ENCODE measurements at regions not wholly inside any gene's neighbourhood (a gene's known extent, or its start where the extent isn't known, plus 50 kb on each side); places are given as distances from the start of the nearest gene placed in this dataset.
"Not testable (repeated sequence)": the region's sequence is repeated elsewhere in the genome, so short reads cannot be mapped to it uniquely, and the experiment has no call there.

DNA sequence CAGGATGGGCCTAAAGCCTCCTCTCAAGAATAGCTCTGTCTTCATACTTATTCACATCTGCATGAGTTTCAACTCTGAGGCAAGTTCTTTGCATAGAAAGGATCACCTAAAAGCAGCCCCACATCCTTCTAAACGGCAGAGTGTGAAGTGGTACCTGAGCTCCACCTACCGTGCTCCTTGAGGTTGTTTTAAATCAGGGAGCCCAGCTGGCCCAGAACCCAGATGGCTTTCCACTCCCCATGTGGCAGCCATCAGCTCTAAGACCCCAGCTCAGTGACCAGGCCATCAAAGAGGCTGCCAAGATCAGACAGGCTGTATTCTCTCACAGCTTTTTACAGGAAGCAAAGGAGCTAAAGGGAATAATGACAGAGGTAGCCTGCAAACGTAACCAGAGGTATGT, 299.3 kb downstream of the RASEF start:
- CTCF ChIA-PET (ENCODE audit: partially characterized antibody) = no interaction called here
- POLR2A ChIA-PET (ENCODE audit: partially characterized antibody) = no interaction called here
- H3K4me1 Mint-ChIP-seq = no peaks in the 10 kb centered on the region

GRCh38 chr9:82764061-82764668, 298.8 kb downstream of the RASEF start:
- Histone ChIP-seq H3K36me3 (ENCODE audit: insufficient read depth, low read length) (no peaks in the 10 kb centered on the region), H3K27ac (ENCODE audit: low read depth, low read length) (no peak overlapping the region), H3K27me3 (ENCODE audit: insufficient read depth, low read length) (no peaks in the 10 kb centered on the region), H3K4me3 (ENCODE audit: low read length in 2 of 2) (no peak overlapping the region), H3K4me1 (ENCODE audit: insufficient read depth, low read length) (no peaks in the 10 kb centered on the region), H3K9me3 (ENCODE audit: control insufficient read depth in 1 of 2, low read length in 2 of 2) (no peaks in the 10 kb centered on the region)
- no peak for DNase-seq
- Mint-ChIP-seq H3K36me3 (no peaks in the 10 kb centered on the region), H3K4me1 (no peaks in the 10 kb centered on the region), H3K4me3 (no peak overlapping the region), H3K27me3 (no peaks in the 10 kb centered on the region), H3K27ac (no peak overlapping the region), H3K9me3 (peaks cover 0 to 9% (median 3%) of the 10 kb centered on the region in 8 donors)
- POLR2A ChIA-PET (ENCODE audit: partially characterized antibody) = no interaction called here
- intact Hi-C loops (cut with micrococcal nuclease) = no loop called here
- CTCF ChIA-PET (ENCODE audit: partially characterized antibody) = no interaction called here

More for the DNA sequence above, 299.3 kb downstream of the RASEF start:
- H3K9me3 Mint-ChIP-seq = peaks cover 0 to 9% (median 3%) of the 10 kb centered on the region in 8 donors
- H3K36me3 ChIP-seq (ENCODE audit: insufficient read depth, low read length) = no peaks in the 10 kb centered on the region
- no peak overlapping the region for H3K4me3 Mint-ChIP-seq
- no peaks in the 10 kb centered on the region for H3K27me3 Mint-ChIP-seq
- intact Hi-C loops (cut with micrococcal nuclease) = no loop called here
- DNase-seq = no peak
- H3K27me3 ChIP-seq (ENCODE audit: insufficient read depth, low read length) = no peaks in the 10 kb centered on the region
- H3K9me3 ChIP-seq (ENCODE audit: control insufficient read depth in 1 of 2, low read length in 2 of 2) = no peaks in the 10 kb centered on the region
- H3K27ac Mint-ChIP-seq = no peak overlapping the region
- no peaks in the 10 kb centered on the region for H3K36me3 Mint-ChIP-seq
- no peak overlapping the region for H3K27ac ChIP-seq (ENCODE audit: low read depth, low read length)
- H3K4me1 ChIP-seq (ENCODE audit: insufficient read depth, low read length) = no peaks in the 10 kb centered on the region
- H3K4me3 ChIP-seq (ENCODE audit: low read length in 2 of 2) = no peak overlapping the region

GRCh38 chr9:82774707-82775231, 288.2 kb downstream of the RASEF start:
- CTCF ChIA-PET (ENCODE audit: partially characterized antibody); H3K4me1 ChIP-seq (ENCODE audit: insufficient read depth, low read length); H3K4me3 ChIP-seq (ENCODE audit: low read length in 2 of 2); H3K27me3 Mint-ChIP-seq; H3K36me3 ChIP-seq (ENCODE audit: insufficient read depth, low read length); DNase-seq; H3K4me3 Mint-ChIP-seq; POLR2A ChIA-PET (ENCODE audit: partially characterized antibody); H3K27ac Mint-ChIP-seq; H3K9me3 ChIP-seq (ENCODE audit: control insufficient read depth in 1 of 2, low read length in 2 of 2); H3K4me1 Mint-ChIP-seq; H3K27ac ChIP-seq (ENCODE audit: low read depth, low read length); intact Hi-C loops (cut with micrococcal nuclease); H3K36me3 Mint-ChIP-seq; H3K27me3 ChIP-seq (ENCODE audit: insufficient read depth, low read length); H3K9me3 Mint-ChIP-seq: not testable (repeated sequence)

DNA sequence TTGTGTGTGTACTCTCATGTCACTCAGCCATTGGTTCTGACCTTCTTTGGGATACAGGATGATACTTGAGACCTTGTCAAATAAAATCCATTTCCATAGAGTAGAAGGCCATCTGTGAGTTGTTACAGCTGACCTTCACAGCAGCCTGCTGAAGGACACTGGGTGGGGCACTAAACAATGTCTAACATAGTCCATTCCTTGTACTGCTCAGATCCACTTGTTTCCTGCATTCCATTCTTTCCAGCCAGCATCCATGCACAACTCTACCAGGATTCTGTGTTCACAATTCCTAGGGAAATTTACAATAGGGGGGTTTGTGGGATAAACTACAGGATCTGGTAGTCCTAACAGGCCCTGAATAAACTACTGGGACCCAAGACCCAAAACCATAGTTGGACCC, 286.4 kb downstream of the RASEF start:
- no peaks in the 10 kb centered on the region for H3K4me1 Mint-ChIP-seq
- no peak overlapping the region for H3K4me3 Mint-ChIP-seq
- no peak overlapping the region for H3K27ac Mint-ChIP-seq
- no peaks in the 10 kb centered on the region for H3K27me3 Mint-ChIP-seq
- POLR2A ChIA-PET (ENCODE audit: partially characterized antibody) = no interaction called here
- CTCF ChIA-PET (ENCODE audit: partially characterized antibody) = no interaction called here
- no peak for DNase-seq
- Histone ChIP-seq H3K4me3 (ENCODE audit: low read length in 2 of 2) (no peak overlapping the region), H3K9me3 (ENCODE audit: control insufficient read depth in 1 of 2, low read length in 2 of 2) (no peaks in the 10 kb centered on the region), H3K36me3 (ENCODE audit: insufficient read depth, low read length) (no peaks in the 10 kb centered on the region), H3K27ac (ENCODE audit: low read depth, low read length) (no peak overlapping the region), H3K4me1 (ENCODE audit: insufficient read depth, low read length) (no peaks in the 10 kb centered on the region), H3K27me3 (ENCODE audit: insufficient read depth, low read length) (no peaks in the 10 kb centered on the region)
- H3K36me3 Mint-ChIP-seq = no peaks in the 10 kb centered on the region
- intact Hi-C loops (cut with micrococcal nuclease) = no loop called here
- H3K9me3 Mint-ChIP-seq = peaks cover 0 to 10% (median 4%) of the 10 kb centered on the region in 8 donors

DNA sequence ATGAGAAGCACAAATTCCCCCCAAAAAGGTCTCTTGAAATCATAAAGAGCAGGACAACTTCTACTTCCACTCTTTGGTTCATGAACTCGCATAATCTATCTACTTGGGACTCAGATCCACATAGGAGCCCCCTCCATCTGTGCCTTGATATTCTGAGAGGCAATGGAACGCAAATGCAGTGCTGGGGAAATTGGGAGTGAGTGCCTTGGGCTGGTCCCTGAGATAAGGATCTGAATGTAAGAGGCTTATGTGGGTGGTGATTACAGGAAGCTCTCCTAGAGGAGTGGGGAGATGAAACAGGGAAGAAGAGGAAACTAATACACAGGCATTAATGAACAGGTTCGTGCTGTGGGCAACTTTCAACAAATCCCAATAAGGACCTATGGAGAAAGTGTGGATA, 285.6 kb downstream of the RASEF start:
- ChIA-PET POLR2A (ENCODE audit: partially characterized antibody) (no interaction called here), CTCF (ENCODE audit: partially characterized antibody) (no interaction called here)
- H3K4me1 Mint-ChIP-seq = no peaks in the 10 kb centered on the region
- Histone ChIP-seq H3K4me3 (ENCODE audit: low read length in 2 of 2) (no peak overlapping the region), H3K36me3 (ENCODE audit: insufficient read depth, low read length) (no peaks in the 10 kb centered on the region), H3K27me3 (ENCODE audit: insufficient read depth, low read length) (no peaks in the 10 kb centered on the region), H3K4me1 (ENCODE audit: insufficient read depth, low read length) (no peaks in the 10 kb centered on the region), H3K9me3 (ENCODE audit: control insufficient read depth in 1 of 2, low read length in 2 of 2) (no peaks in the 10 kb centered on the region), H3K27ac (ENCODE audit: low read depth, low read length) (no peak overlapping the region)
- DNase-seq = no peak
- no peaks in the 10 kb centered on the region for H3K27me3 Mint-ChIP-seq
- intact Hi-C loops (cut with micrococcal nuclease) = no loop called here
- peaks cover 0 to 14% (median 5%) of the 10 kb centered on the region in 8 donors for H3K9me3 Mint-ChIP-seq
- no peak overlapping the region for H3K27ac Mint-ChIP-seq
- H3K36me3 Mint-ChIP-seq = no peaks in the 10 kb centered on the region
- no peak overlapping the region for H3K4me3 Mint-ChIP-seq

GRCh38 chr9:82778923-82779322, 284.0 kb downstream of the RASEF start:
- H3K36me3 Mint-ChIP-seq; H3K27ac Mint-ChIP-seq; intact Hi-C loops (cut with micrococcal nuclease); H3K9me3 ChIP-seq (ENCODE audit: control insufficient read depth in 1 of 2, low read length in 2 of 2); H3K4me3 Mint-ChIP-seq; H3K27me3 ChIP-seq (ENCODE audit: insufficient read depth, low read length); H3K4me1 Mint-ChIP-seq; DNase-seq; H3K27me3 Mint-ChIP-seq; H3K36me3 ChIP-seq (ENCODE audit: insufficient read depth, low read length); CTCF ChIA-PET (ENCODE audit: partially characterized antibody); H3K4me1 ChIP-seq (ENCODE audit: insufficient read depth, low read length); POLR2A ChIA-PET (ENCODE audit: partially characterized antibody); H3K4me3 ChIP-seq (ENCODE audit: low read length in 2 of 2); H3K27ac ChIP-seq (ENCODE audit: low read depth, low read length): not testable (repeated sequence)
- H3K9me3 Mint-ChIP-seq = peaks cover 0 to 14% (median 4%) of the 10 kb centered on the region in 8 donors

DNA sequence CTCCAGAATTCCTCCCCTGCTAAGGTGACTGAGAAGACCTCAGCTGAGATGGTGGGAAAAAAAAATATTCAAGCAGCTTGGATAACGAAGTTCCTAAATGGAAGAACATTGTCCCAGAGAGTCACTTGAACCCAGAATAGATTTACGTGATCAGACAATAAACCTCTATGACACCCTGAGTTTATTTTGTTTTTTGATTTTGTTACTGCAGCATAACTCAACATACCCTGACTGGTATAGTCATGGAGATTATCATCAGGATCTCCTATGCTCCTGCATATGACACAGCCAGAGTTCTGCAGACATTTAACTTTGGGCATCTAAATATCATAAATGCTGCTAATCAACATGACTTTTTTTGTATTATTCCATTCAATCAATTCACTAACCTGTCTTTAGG, 282.9 kb downstream of the RASEF start:
- H3K36me3 ChIP-seq (ENCODE audit: insufficient read depth, low read length) = no peaks in the 10 kb centered on the region
- H3K27ac Mint-ChIP-seq = no peak overlapping the region
- H3K27ac ChIP-seq (ENCODE audit: low read depth, low read length) = no peak overlapping the region
- no peaks in the 10 kb centered on the region for H3K9me3 ChIP-seq (ENCODE audit: control insufficient read depth in 1 of 2, low read length in 2 of 2)
- DNase-seq = no peak
- H3K4me3 Mint-ChIP-seq = no peak overlapping the region
- H3K36me3 Mint-ChIP-seq = no peaks in the 10 kb centered on the region
- intact Hi-C loops (cut with micrococcal nuclease) = no loop called here
- peaks cover 0 to 14% (median 4%) of the 10 kb centered on the region in 8 donors for H3K9me3 Mint-ChIP-seq
- H3K4me3 ChIP-seq (ENCODE audit: low read length in 2 of 2) = no peak overlapping the region
- POLR2A ChIA-PET (ENCODE audit: partially characterized antibody) = no interaction called here
- H3K4me1 ChIP-seq (ENCODE audit: insufficient read depth, low read length) = no peaks in the 10 kb centered on the region
- no peaks in the 10 kb centered on the region for H3K4me1 Mint-ChIP-seq
- no peaks in the 10 kb centered on the region for H3K27me3 ChIP-seq (ENCODE audit: insufficient read depth, low read length)
- H3K27me3 Mint-ChIP-seq = no peaks in the 10 kb centered on the region
- CTCF ChIA-PET (ENCODE audit: partially characterized antibody) = no interaction called here

DNA sequence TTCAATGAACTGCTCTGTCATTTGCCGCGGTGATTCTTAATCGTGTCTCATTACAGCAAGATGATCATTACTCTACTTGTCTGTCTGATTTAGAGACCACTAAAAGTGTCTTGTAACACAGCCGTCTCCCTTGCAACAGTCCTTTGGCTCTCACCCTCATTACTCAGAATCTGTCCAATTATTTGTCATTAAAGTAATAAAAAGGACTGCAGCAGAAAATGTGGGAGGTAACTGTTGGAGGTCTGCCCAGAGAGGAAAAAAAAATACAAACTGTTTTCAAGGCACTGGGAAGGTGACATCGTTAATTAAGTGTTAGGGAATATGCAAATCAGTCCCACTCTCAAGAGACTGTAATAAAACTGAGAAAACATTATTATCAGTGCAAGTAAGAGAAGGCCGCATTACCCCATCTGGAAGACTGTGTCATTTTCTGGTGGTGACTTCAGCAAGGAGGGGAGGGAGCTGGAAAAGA, 281.0 kb downstream of the RASEF start:
- POLR2A ChIA-PET (ENCODE audit: partially characterized antibody) = no interaction called here
- H3K4me1 ChIP-seq (ENCODE audit: insufficient read depth, low read length) = no peaks in the 10 kb centered on the region

More for the DNA sequence above, 281.0 kb downstream of the RASEF start:
- no peaks in the 10 kb centered on the region for H3K36me3 ChIP-seq (ENCODE audit: insufficient read depth, low read length)
- H3K4me3 ChIP-seq (ENCODE audit: low read length in 2 of 2) = no peak overlapping the region
- H3K27me3 ChIP-seq (ENCODE audit: insufficient read depth, low read length) = no peaks in the 10 kb centered on the region
- Mint-ChIP-seq H3K36me3 (no peaks in the 10 kb centered on the region), H3K27ac (no peak overlapping the region), H3K4me1 (no peaks in the 10 kb centered on the region), H3K9me3 (peaks cover 0 to 14% (median 3%) of the 10 kb centered on the region in 8 donors), H3K27me3 (no peaks in the 10 kb centered on the region), H3K4me3 (no peak overlapping the region)
- CTCF ChIA-PET (ENCODE audit: partially characterized antibody) = no interaction called here
- no peak for DNase-seq
- intact Hi-C loops (cut with micrococcal nuclease) = no loop called here
- no peak overlapping the region for H3K27ac ChIP-seq (ENCODE audit: low read depth, low read length)
- no peaks in the 10 kb centered on the region for H3K9me3 ChIP-seq (ENCODE audit: control insufficient read depth in 1 of 2, low read length in 2 of 2)
